ENCODE measurements at regions not wholly inside any gene's neighbourhood (a gene's known extent, or its start where the extent isn't known, plus 50 kb on each side); places are given as distances from the start of the nearest gene placed in this dataset.

DNA sequence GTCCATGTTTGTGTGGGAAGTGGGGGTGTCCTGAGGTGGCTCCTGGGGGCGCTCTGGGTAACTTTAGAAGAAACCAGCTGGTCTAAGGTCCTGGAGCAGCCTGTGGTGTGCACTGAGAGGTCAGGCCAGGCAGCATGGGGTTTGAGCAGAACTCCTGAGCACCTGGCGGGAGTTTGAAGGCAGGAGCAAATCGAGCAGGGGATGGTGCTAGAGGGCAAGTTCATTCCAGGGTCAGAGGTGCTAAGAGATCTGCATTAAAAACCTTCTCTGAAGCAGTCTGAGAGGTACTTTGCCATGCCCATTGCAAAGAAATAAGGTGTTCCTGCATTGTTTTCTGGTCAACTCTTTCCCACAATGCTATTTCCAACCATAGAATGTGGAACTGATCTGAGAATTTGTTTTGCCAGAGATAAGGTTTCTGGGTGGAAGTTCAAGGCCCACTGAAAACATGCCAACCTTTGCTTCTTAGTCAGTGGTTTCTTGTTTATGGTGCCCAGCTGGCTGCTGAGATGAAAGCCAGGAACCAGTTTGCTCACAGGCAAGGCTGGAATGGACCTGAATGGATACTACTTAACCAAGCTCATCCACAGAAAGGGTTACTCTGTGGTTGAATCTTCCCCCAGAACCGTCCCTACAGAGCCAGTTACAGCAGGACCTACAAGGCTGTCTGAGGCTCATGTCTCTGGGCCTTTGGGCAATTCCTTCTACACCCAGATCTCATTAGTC is 136.3 kb upstream of the TMEM72 start:
- intact Hi-C loops (cut with DNase I; ENCODE audit: low total_unique reads), result no loop called here
- no peaks in the 10 kb centered on the region for H3K4me1 ChIP-seq
- no peak for DNase-seq
- H3K9me3 ChIP-seq, result no peaks in the 10 kb centered on the region
- no peaks in the 10 kb centered on the region for H3K36me3 ChIP-seq
- no peaks in the 10 kb centered on the region for H3K27me3 ChIP-seq
- no peak overlapping the region for H3K4me3 ChIP-seq
- TF ChIP-seq, protein P1, sequence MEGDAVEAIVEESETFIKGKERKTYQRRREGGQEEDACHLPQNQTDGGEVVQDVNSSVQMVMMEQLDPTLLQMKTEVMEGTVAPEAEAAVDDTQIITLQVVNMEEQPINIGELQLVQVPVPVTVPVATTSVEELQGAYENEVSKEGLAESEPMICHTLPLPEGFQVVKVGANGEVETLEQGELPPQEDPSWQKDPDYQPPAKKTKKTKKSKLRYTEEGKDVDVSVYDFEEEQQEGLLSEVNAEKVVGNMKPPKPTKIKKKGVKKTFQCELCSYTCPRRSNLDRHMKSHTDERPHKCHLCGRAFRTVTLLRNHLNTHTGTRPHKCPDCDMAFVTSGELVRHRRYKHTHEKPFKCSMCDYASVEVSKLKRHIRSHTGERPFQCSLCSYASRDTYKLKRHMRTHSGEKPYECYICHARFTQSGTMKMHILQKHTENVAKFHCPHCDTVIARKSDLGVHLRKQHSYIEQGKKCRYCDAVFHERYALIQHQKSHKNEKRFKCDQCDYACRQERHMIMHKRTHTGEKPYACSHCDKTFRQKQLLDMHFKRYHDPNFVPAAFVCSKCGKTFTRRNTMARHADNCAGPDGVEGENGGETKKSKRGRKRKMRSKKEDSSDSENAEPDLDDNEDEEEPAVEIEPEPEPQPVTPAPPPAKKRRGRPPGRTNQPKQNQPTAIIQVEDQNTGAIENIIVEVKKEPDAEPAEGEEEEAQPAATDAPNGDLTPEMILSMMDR (IDR thresholded peaks at IDR 0.05), result no peak
- no peak for TF ChIP-seq POLR2A (IDR thresholded peaks at IDR 0.05)
- H3K27ac ChIP-seq, result no peak overlapping the region

GRCh38 chr10:44775402-44775741 is 135.8 kb upstream of the TMEM72 start:
- Histone ChIP-seq H3K4me3 (no peak overlapping the region), H3K27ac (no peak overlapping the region), H3K4me1 (no peaks in the 10 kb centered on the region), H3K36me3 (no peaks in the 10 kb centered on the region), H3K9me3 (no peaks in the 10 kb centered on the region), H3K27me3 (no peaks in the 10 kb centered on the region)
- TF ChIP-seq POLR2A (IDR thresholded peaks at IDR 0.05), result no peak
- TF ChIP-seq, protein P1 (IDR thresholded peaks at IDR 0.05), result no peak
- intact Hi-C loops (cut with DNase I; ENCODE audit: low total_unique reads), result no loop called here
- no peak for DNase-seq

DNA sequence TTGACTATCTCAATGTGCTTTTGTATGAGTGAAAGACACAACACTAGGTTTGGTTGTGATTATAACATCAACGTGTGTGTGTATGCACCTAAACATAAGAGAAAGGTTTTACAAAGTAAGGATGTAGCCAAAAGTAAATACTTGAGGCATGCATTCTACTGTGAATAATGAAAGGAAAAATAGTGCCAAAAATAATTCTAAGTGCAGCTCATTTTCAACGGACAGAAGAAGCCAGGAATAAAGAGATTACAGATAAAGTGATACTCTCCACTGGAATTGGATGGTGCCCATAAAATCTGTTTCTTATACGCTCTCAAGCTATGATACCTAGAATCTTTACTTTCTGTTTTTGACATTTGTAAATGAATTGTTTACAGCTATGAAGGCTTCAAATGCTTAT is 135.0 kb upstream of the TMEM72 start:
- DNase-seq, result no peak
- no peaks in the 10 kb centered on the region for H3K36me3 ChIP-seq
- TF ChIP-seq POLR2A (IDR thresholded peaks at IDR 0.05), result no peak
- TF ChIP-seq, protein P1 (IDR thresholded peaks at IDR 0.05), result no peak

DNA sequence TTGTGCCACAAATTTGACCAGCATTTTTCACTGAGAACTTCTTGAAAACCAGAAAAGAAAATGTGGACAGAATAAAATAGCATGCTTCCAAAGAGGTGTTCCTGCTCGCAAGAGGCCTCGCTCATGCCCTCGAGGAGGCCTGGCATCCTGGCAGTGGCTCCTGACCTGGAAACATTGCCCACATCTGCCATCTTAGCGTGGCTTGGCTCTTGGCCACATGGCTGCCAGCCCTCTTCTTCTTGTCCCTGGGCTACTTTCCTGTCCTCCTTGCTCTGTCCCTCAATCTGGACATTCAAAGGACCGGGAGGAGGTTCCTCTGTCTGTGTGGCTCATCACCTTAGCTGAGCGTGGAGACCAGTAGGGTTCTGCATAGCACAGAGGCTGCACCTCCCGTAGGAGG is 131.6 kb upstream of the TMEM72 start:
- no peaks in the 10 kb centered on the region for H3K36me3 ChIP-seq
- no peak for TF ChIP-seq POLR2A (IDR thresholded peaks at IDR 0.05)
- TF ChIP-seq, protein P1 (IDR thresholded peaks at IDR 0.05), result no peak
- intact Hi-C loops (cut with DNase I; ENCODE audit: low total_unique reads), result no loop called here
- no peaks in the 10 kb centered on the region for H3K4me1 ChIP-seq
- no peak overlapping the region for H3K27ac ChIP-seq
- H3K4me3 ChIP-seq, result no peak overlapping the region
- no peaks in the 10 kb centered on the region for H3K27me3 ChIP-seq
- H3K9me3 ChIP-seq, result no peaks in the 10 kb centered on the region
- DNase-seq, result no peak

More for the DNA sequence above, 135.0 kb upstream of the TMEM72 start:
- Histone ChIP-seq H3K9me3 (no peaks in the 10 kb centered on the region), H3K4me1 (no peaks in the 10 kb centered on the region), H3K27ac (no peak overlapping the region), H3K4me3 (no peak overlapping the region), H3K27me3 (no peaks in the 10 kb centered on the region)
- intact Hi-C loops (cut with DNase I; ENCODE audit: low total_unique reads), result no loop called here

DNA sequence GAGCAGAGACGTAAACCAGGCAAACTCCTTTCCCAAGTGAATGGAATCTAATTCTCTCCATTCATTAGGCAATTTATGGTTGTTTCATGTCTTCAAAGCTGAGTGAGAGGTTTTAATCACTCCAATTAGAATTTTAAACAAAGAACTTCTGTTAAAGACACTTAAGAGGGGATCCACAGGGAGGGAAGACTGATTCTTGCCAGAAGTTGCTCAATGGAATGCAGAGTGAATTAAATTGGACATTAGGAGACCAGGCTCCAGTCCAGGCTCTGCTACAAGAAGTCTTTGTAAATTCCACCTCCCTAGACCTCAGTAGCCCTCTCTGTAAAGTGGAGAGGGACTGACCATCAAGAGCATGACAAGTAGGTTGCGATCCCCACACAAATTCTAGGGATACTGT is 130.7 kb upstream of the TMEM72 start:
- Histone ChIP-seq H3K36me3 (no peaks in the 10 kb centered on the region), H3K9me3 (no peaks in the 10 kb centered on the region), H3K4me1 (no peaks in the 10 kb centered on the region), H3K27ac (no peak overlapping the region), H3K27me3 (no peaks in the 10 kb centered on the region), H3K4me3 (no peak overlapping the region)
- intact Hi-C loops (cut with DNase I; ENCODE audit: low total_unique reads), result no loop called here
- DNase-seq, result no peak
- no peak for TF ChIP-seq POLR2A (IDR thresholded peaks at IDR 0.05)
- TF ChIP-seq, protein P1 (IDR thresholded peaks at IDR 0.05), result no peak

Data from uterus (tissue), 3 donors.